ENCODE measurements at regions not wholly inside any gene's neighbourhood (a gene's known extent, or its start where the extent isn't known, plus 50 kb on each side); places are given as distances from the start of the nearest gene placed in this dataset.

GRCh38 chr4:121583396-121583795 is 113.4 kb downstream of the ANXA5 start:
- TF ChIP-seq CTCF (conservative IDR thresholded peaks at IDR 0.05 in 1 of 2, IDR thresholded peaks at IDR 0.05 in 1 of 2; ENCODE audit: low read depth in 1 of 2, low read length in 2 of 2) (no peak), EZH2 (IDR thresholded peaks at IDR 0.05; ENCODE audit: low read length, missing control alignments) (no peak)
